Ovary (tissue), 3 donors: ENCODE measurements at regions not wholly inside any gene's neighbourhood (a gene's known extent, or its start where the extent isn't known, plus 50 kb on each side); places are given as distances from the start of the nearest gene placed in this dataset.

Experiments used
- EP300 ChIP-seq: sonication (generic); formaldehyde crosslinking; IDR thresholded peaks from one replicate; pipeline ENCODE4 v1.6.1; 2017; ENCODE audit warnings: antibody characterized with exemption
- POLR2A ChIP-seq: fragments of 450-650 bp; IDR thresholded peaks from one replicate; pipeline ENCODE4 v1.6.1; 2017; ENCODE audit warnings: antibody characterized with exemption, mild to moderate bottlenecking, moderate library complexity
- TF ChIP-seq, protein P1 (sequence below), 3 donors: fragments of 450-650 bp in 2 of 3; fragments of 200-600 bp in 1 of 3; IDR thresholded peaks; one replicate each; pipeline versions ENCODE4 v1.5.1 to v1.8.0; 2016 to 2022; ENCODE audit warnings: antibody characterized with exemption in 3 of 3, mild to moderate bottlenecking in 1 of 3
- donor health status: DM: no; HTN: no; CAD: no.

DNA sequence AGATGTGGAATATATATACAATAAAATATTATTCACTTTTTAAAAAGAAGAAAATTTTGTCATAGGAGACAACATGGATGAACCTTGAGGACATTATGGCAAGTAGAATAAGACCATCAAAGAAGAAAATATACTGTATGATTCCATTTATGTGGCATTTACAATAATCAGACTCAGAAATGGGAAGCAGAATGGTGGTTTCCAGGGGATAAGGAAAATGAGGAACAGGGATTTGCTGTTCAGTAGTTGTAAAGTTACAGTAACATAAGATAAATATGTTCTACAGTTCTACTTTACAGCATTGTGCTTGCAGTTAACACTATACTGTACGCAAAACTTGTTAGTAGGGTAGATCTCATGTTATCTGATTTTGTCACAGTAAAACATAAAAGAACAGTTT, 1271.0 kb downstream of the LRFN5 start:
- TF ChIP-seq, protein P1, sequence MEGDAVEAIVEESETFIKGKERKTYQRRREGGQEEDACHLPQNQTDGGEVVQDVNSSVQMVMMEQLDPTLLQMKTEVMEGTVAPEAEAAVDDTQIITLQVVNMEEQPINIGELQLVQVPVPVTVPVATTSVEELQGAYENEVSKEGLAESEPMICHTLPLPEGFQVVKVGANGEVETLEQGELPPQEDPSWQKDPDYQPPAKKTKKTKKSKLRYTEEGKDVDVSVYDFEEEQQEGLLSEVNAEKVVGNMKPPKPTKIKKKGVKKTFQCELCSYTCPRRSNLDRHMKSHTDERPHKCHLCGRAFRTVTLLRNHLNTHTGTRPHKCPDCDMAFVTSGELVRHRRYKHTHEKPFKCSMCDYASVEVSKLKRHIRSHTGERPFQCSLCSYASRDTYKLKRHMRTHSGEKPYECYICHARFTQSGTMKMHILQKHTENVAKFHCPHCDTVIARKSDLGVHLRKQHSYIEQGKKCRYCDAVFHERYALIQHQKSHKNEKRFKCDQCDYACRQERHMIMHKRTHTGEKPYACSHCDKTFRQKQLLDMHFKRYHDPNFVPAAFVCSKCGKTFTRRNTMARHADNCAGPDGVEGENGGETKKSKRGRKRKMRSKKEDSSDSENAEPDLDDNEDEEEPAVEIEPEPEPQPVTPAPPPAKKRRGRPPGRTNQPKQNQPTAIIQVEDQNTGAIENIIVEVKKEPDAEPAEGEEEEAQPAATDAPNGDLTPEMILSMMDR (IDR thresholded peaks at IDR 0.05): no peak
- no peak for TF ChIP-seq EP300
- no peak for TF ChIP-seq POLR2A
